OCI-LY3 (cell line): ENCODE measurements at regions not wholly inside any gene's neighbourhood (a gene's known extent, or its start where the extent isn't known, plus 50 kb on each side); places are given as distances from the start of the nearest gene placed in this dataset.

Experiments used
- EZH2phosphoT487 ChIP-seq: fragments of 200-600 bp; shearing (Covaris generic); IDR thresholded peaks from 2 replicates; pipeline ENCODE4 v1.6.1; 2018; ENCODE audit warnings: antibody characterized with exemption, mixed run types, low read depth
- TF ChIP-seq, protein P1 (sequence below): fragments of 200-600, 300-600 bp; sonication (generic); IDR thresholded peaks from 2 replicates; pipeline ENCODE4 v1.5.1; 2014; ENCODE audit warnings: antibody characterized with exemption, low read length, low read depth

DNA sequence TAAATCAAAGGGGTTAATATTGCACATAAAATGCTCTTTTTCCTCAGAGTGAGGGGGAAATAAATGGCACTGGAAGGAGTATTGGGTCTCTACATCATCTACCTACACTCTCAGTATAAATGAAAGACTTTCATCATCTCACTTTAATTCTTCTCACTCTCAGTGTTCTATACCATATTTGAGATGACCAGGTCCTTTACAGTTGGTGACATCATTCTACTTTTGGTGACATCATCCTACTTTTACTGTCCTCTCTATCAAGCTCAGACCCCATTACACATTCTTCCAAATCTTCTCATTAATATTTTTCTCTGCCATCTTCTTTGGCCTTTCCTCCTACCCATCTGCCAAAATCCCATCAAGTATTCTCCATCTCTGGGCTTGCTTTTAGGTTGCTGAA lies 74.6 kb upstream of the TMEM106B start:
- TF ChIP-seq, protein P1, sequence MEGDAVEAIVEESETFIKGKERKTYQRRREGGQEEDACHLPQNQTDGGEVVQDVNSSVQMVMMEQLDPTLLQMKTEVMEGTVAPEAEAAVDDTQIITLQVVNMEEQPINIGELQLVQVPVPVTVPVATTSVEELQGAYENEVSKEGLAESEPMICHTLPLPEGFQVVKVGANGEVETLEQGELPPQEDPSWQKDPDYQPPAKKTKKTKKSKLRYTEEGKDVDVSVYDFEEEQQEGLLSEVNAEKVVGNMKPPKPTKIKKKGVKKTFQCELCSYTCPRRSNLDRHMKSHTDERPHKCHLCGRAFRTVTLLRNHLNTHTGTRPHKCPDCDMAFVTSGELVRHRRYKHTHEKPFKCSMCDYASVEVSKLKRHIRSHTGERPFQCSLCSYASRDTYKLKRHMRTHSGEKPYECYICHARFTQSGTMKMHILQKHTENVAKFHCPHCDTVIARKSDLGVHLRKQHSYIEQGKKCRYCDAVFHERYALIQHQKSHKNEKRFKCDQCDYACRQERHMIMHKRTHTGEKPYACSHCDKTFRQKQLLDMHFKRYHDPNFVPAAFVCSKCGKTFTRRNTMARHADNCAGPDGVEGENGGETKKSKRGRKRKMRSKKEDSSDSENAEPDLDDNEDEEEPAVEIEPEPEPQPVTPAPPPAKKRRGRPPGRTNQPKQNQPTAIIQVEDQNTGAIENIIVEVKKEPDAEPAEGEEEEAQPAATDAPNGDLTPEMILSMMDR = no peak
- no peak for TF ChIP-seq EZH2phosphoT487
